Stimulated activated naive CD4-positive, alpha-beta T cell treated with Interleukin-2 at 50 U/mL for 16 hours (primary cell): ENCODE measurements at regions not wholly inside any gene's neighbourhood (a gene's known extent, or its start where the extent isn't known, plus 50 kb on each side); places are given as distances from the start of the nearest gene placed in this dataset.

ENCODE experiments used
- DNase-seq: peaks from one replicate; lab custom pipeline; 2025; lab: John Stamatoyannopoulos, UW

- DNase-seq: no peak
Measured at GRCh38 chr4:89363786-89364185, 56.2 kb upstream of the GPRIN3 start.

GRCh38 chr4:89358935-89359638, 51.5 kb upstream of the GPRIN3 start:
- DNase-seq: no peak

DNA sequence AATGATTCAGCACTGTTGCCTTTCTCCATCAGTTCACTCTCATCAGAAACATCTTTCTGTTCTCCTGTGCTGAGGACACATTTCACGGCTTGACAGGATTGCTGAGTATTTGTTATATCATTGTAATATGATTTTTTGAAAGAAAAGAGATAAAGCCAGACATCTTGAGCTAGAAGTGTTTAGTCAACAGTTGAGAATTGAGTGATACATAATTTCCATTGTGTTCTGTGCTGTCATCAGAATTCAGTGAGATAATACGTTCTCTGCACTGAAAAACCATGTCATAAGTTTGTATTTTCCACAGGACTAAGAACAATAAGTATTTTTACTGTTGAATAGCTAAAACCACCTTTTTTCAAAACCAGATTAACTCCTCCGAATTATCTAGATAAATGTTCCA, 50.2 kb upstream of the GPRIN3 start:
- DNase-seq: no peak
